DND-41 (cell line): ENCODE measurements at regions not wholly inside any gene's neighbourhood (a gene's known extent, or its start where the extent isn't known, plus 50 kb on each side); places are given as distances from the start of the nearest gene placed in this dataset.

Experiments used
- ATAC-seq: fragments of 200-7000 bp; cut with Tn5 transposase; 3 replicates; pipeline ENCODE4 v1.9.1; 2021; ENCODE audit warnings: low read depth; ENCODE audit not compliant: insufficient read depth
- DNase-seq: peaks from one replicate; pipeline ENCODE4 v3.0.0-alpha.2; 2020
- H2AFZ ChIP-seq: 2 replicates; pipeline ENCODE4 v1.6.0; 2012; ENCODE audit warnings: low read depth, low read length
- H3K27ac ChIP-seq: 2 replicates; pipeline ENCODE4 v1.5.1; 2012; ENCODE audit warnings: low read length, inconsistent platforms
- H3K27me3 ChIP-seq: fragments of 200-600 bp; sonication (generic); 2 replicates; pipeline ENCODE4 v1.6.0; 2012; ENCODE audit warnings: low read length, mild to moderate bottlenecking, inconsistent platforms; ENCODE audit not compliant: insufficient read depth, poor library complexity
- H3K36me3 ChIP-seq: 2 replicates; pipeline ENCODE4 v1.5.1; 2012; ENCODE audit warnings: low read length, inconsistent platforms; ENCODE audit not compliant: insufficient read depth
- H3K4me1 ChIP-seq: 2 replicates; pipeline ENCODE4 v1.5.1; 2012; ENCODE audit warnings: mild to moderate bottlenecking, low read length; ENCODE audit not compliant: insufficient read depth
- H3K4me2 ChIP-seq: 2 replicates; pipeline ENCODE4 v1.6.0; 2012; ENCODE audit warnings: mild to moderate bottlenecking, moderate library complexity, low read length, inconsistent platforms; ENCODE audit not compliant: insufficient read depth
- H3K4me3 ChIP-seq, 2 experiments: fragments of 200-600 bp in 1 of 2; shearing (Covaris generic) in 1 of 2; 2 replicates each; pipeline ENCODE4 v1.5.1; 2012 to 2016; ENCODE audit warnings: inconsistent platforms in 2 of 2, low read length in 2 of 2, mild to moderate bottlenecking in 2 of 2, low read depth in 1 of 2, moderate library complexity in 1 of 2
- H3K79me2 ChIP-seq: 2 replicates; pipeline ENCODE4 v1.6.0; 2012; ENCODE audit warnings: low read length, inconsistent platforms; ENCODE audit not compliant: insufficient read depth
- H3K9ac ChIP-seq: 2 replicates; pipeline ENCODE4 v1.6.0; 2012; ENCODE audit warnings: low read depth, mild to moderate bottlenecking, inconsistent platforms, low read length, moderate library complexity
- H3K9me3 ChIP-seq: 2 replicates; pipeline ENCODE4 v1.5.1; 2012; ENCODE audit warnings: low read length, moderate library complexity, mild to moderate bottlenecking, inconsistent platforms; ENCODE audit not compliant: insufficient read depth, severe bottlenecking
- H4K20me1 ChIP-seq: 2 replicates; pipeline ENCODE4 v1.6.0; 2012; ENCODE audit warnings: low read length; ENCODE audit not compliant: insufficient read depth
- EZH2 ChIP-seq: IDR thresholded peaks from 3 replicates; pipeline ENCODE4 v1.6.1; 2012; ENCODE audit warnings: borderline replicate concordance, low read depth, mild to moderate bottlenecking, moderate library complexity, low read length, inconsistent platforms; ENCODE audit not compliant: severe bottlenecking
- TF ChIP-seq, protein P1 (sequence below): IDR thresholded peaks from 2 replicates; pipeline ENCODE4 v1.5.1; 2012; ENCODE audit warnings: borderline replicate concordance, low read length, moderate library complexity, mild to moderate bottlenecking; ENCODE audit not compliant: poor library complexity, severe bottlenecking; ENCODE audit errors: extremely low read depth

DNA sequence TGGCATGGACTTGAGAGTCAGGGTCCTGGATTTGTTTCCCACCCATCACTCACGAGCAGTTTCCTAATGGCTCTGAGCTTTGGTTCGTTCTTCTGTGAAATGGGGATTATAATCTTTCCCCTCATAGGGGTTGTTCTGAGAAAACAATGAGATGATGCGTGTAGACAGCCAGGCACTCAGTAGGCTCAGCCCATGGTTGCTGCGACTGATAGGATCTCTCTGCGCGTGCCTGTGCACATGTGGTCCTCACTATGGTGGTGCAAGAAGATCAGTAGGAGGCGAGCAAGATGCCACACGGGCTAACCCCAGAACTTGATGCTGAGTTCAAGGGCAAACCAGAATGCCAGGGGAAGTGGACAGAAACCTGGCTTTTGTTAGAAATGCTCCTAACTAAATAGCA, 153.5 kb upstream of the KCNG1 start:
- H3K9ac ChIP-seq, result no peak overlapping the region
- no peaks in the 10 kb centered on the region for H3K9me3 ChIP-seq
- no peaks in the 10 kb centered on the region for H3K36me3 ChIP-seq
- no peak overlapping the region for H3K4me2 ChIP-seq
- TF ChIP-seq, protein P1, sequence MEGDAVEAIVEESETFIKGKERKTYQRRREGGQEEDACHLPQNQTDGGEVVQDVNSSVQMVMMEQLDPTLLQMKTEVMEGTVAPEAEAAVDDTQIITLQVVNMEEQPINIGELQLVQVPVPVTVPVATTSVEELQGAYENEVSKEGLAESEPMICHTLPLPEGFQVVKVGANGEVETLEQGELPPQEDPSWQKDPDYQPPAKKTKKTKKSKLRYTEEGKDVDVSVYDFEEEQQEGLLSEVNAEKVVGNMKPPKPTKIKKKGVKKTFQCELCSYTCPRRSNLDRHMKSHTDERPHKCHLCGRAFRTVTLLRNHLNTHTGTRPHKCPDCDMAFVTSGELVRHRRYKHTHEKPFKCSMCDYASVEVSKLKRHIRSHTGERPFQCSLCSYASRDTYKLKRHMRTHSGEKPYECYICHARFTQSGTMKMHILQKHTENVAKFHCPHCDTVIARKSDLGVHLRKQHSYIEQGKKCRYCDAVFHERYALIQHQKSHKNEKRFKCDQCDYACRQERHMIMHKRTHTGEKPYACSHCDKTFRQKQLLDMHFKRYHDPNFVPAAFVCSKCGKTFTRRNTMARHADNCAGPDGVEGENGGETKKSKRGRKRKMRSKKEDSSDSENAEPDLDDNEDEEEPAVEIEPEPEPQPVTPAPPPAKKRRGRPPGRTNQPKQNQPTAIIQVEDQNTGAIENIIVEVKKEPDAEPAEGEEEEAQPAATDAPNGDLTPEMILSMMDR, result no peak
- TF ChIP-seq EZH2, result no peak
- H2AFZ ChIP-seq, result no peak overlapping the region
- peaks cover 4% of the 10 kb centered on the region for H3K27me3 ChIP-seq
- H3K27ac ChIP-seq, result no peak overlapping the region
- no peak for DNase-seq
- H3K4me3 ChIP-seq, result no peak overlapping the region
- H4K20me1 ChIP-seq, result no peaks in the 10 kb centered on the region
- no peaks in the 10 kb centered on the region for H3K79me2 ChIP-seq
- no peak for ATAC-seq
- H3K4me1 ChIP-seq, result no peaks in the 10 kb centered on the region

- Histone ChIP-seq H3K79me2 (no peaks in the 10 kb centered on the region), H2AFZ (no peak overlapping the region), H3K9ac (no peak overlapping the region), H3K4me2 (no peak overlapping the region), H4K20me1 (no peaks in the 10 kb centered on the region), H3K4me3 (no peak overlapping the region), H3K27ac (no peak overlapping the region), H3K9me3 (no peaks in the 10 kb centered on the region), H3K36me3 (no peaks in the 10 kb centered on the region), H3K4me1 (no peaks in the 10 kb centered on the region), H3K27me3 (peaks cover 7% of the 10 kb centered on the region)
- TF ChIP-seq, protein P1, result no peak
- no peak for TF ChIP-seq EZH2
- ATAC-seq (no peak), DNase-seq (no peak)
These were observed 152.8 kb upstream of the KCNG1 start for GRCh38 chr20:51175724-51176123.

DNA sequence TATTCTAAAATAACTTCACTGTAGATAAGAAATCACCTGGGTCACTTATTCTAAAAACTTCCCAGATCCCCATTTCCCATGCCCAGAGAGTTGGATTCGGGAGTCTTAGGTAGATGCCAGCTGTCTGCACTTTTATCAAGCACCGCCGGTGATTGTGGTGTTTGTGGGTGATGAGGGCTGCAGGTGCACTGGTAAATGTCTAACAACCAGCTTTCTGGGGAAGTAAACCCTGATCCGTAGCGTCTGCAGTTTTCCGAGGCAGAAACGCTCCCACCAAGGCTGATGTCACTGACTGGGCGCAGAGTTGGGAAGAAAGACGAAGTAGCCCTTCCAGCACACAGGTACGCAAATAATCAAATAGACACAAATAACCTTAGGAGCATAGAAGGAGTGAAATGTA, 152.2 kb upstream of the KCNG1 start:
- DNase-seq (no peak), ATAC-seq (no peak)
- H3K4me1 ChIP-seq, result no peaks in the 10 kb centered on the region
- H3K9ac ChIP-seq, result no peak overlapping the region
- H2AFZ ChIP-seq, result no peak overlapping the region
- H3K4me3 ChIP-seq, result no peak overlapping the region
- peaks cover 7% of the 10 kb centered on the region for H3K27me3 ChIP-seq
- TF ChIP-seq, protein P1, result no peak
- TF ChIP-seq EZH2, result no peak
- H3K79me2 ChIP-seq, result no peaks in the 10 kb centered on the region
- H3K4me2 ChIP-seq, result no peak overlapping the region
- H3K9me3 ChIP-seq, result no peaks in the 10 kb centered on the region
- no peak overlapping the region for H3K27ac ChIP-seq
- H3K36me3 ChIP-seq, result no peaks in the 10 kb centered on the region
- no peaks in the 10 kb centered on the region for H4K20me1 ChIP-seq

DNA sequence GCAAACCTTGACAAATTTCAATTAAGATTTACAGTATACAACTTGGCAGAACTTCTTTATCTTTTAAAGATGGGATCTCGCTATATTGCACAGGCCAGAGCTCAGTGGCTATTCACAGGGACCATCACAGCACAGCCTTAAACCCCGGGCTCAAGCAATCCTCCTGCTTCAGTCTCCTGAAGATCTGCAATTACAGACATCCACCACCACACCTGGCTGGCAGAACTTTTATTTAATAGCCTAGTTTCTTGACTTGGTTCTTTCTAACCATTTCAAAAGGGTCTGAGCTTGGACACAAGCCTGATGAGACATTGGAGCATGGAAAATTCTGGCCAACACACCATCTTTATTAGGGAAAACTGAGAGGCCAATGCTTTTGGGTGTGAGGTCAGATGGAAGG, 151.6 kb upstream of the KCNG1 start:
- H3K36me3 ChIP-seq, result no peaks in the 10 kb centered on the region
- DNase-seq (no peak), ATAC-seq (no peak)
- no peak overlapping the region for H3K4me3 ChIP-seq
- no peaks in the 10 kb centered on the region for H4K20me1 ChIP-seq
- peaks cover 7% of the 10 kb centered on the region for H3K27me3 ChIP-seq
- H3K9me3 ChIP-seq, result no peaks in the 10 kb centered on the region
- no peaks in the 10 kb centered on the region for H3K79me2 ChIP-seq
- H3K4me1 ChIP-seq, result no peaks in the 10 kb centered on the region
- H3K9ac ChIP-seq, result no peak overlapping the region
- TF ChIP-seq EZH2, result no peak
- TF ChIP-seq, protein P1, result no peak
- H3K4me2 ChIP-seq, result no peak overlapping the region
- no peak overlapping the region for H3K27ac ChIP-seq
- no peak overlapping the region for H2AFZ ChIP-seq
